Hepatocyte (in vitro differentiated cells): ENCODE measurements at regions not wholly inside any gene's neighbourhood (a gene's known extent, or its start where the extent isn't known, plus 50 kb on each side); places are given as distances from the start of the nearest gene placed in this dataset.

Experiments
- CTCF ChIP-seq: fragments of 200-600 bp; sonication (generic); IDR thresholded peaks from 2 replicates; pipeline ENCODE4 v1.5.1; 2016; ENCODE audit warnings: antibody characterized with exemption, mild to moderate bottlenecking; ENCODE audit not compliant: poor library complexity
- EZH2phosphoT487 ChIP-seq: fragments of 200-600 bp; sonication (generic); IDR thresholded peaks from one replicate; pipeline ENCODE4 v1.6.1; 2018; ENCODE audit warnings: antibody characterized with exemption, mild to moderate bottlenecking, low read depth, moderate library complexity; ENCODE audit not compliant: unreplicated experiment, severe bottlenecking

- TF ChIP-seq CTCF = no peak
- TF ChIP-seq EZH2phosphoT487 = no peak
Measured at GRCh38 chr5:125044491-125045282, 298.2 kb upstream of the ZNF608 start.
